ENCODE measurements at regions not wholly inside any gene's neighbourhood (a gene's known extent, or its start where the extent isn't known, plus 50 kb on each side); places are given as distances from the start of the nearest gene placed in this dataset.
A peak's percentile ranks its signal among the peaks of the same experiment; 100 is the strongest.

- dilution Hi-C loops (cut with HindIII; ENCODE audit: low sequenced_read_pairs, unreplicated experiment): no loop called here
- BruUV-seq (replicated peaks): no TSS peak
- in situ Hi-C loops (cut with MboI; ENCODE audit: low sequenced_read_pairs): no loop called here
These were observed 64.6 kb upstream of the ESX1 start for GRCh38 chrX:104319346-104319745.

More at GRCh38 chrX:104319346-104319745, 64.6 kb upstream of the ESX1 start:
- no peak overlapping the region for H2BK20ac ChIP-seq (ENCODE audit: low read depth, low read length)
- no peak overlapping the region for H3K14ac ChIP-seq (replicated peaks; ENCODE audit: low read depth, low read length)
- WGBS, 2 experiments (ENCODE audit: extremely low coverage in 2 of 2, insufficient read length in 1 of 2): 80% methylated on average over 1 of the region's 5 CpGs; no CpG with 5 or more reads in 1 of the 2 experiments
- no peak overlapping the region for H3K4ac ChIP-seq (ENCODE audit: low read depth, low read length)
- H3K23ac ChIP-seq (ENCODE audit: low read depth, low read length): no peak overlapping the region
- H4K20me1 ChIP-seq (ENCODE audit: insufficient read depth, low read length): no peaks in the 10 kb centered on the region
- no peak overlapping the region for H3K56ac ChIP-seq (ENCODE audit: extremely low read depth, insufficient read depth, low read length)
- ATAC-seq (ENCODE audit: low read depth) (no peak), DNase-seq (no peak)
- no peaks in the 10 kb centered on the region for H3K79me1 ChIP-seq (ENCODE audit: low read depth in 1 of 2, low read length in 2 of 2)
- intact Hi-C loops (cut with micrococcal nuclease): no loop called here
- H3K9me1 ChIP-seq (ENCODE audit: insufficient read depth, low read length): peaks cover 3% of the 10 kb centered on the region; the same call in 1 of the 2 replicates
- TF ChIP-seq BHLHE40 (IDR thresholded peaks at IDR 0.05; ENCODE audit: low read depth, low read length) (no peak), CEBPB (IDR thresholded peaks at IDR 0.05; ENCODE audit: low read depth, low read length) (peak; percentile 57)
- H3K27ac ChIP-seq (ENCODE audit: insufficient read depth, low read length): no peak overlapping the region
- peaks cover 2% of the 10 kb centered on the region; the same call in 1 of the 2 replicates for H3K4me1 ChIP-seq (ENCODE audit: control insufficient read depth, insufficient read depth, low read length)
- peaks cover 3% of the 10 kb centered on the region for H3K27me3 ChIP-seq (ENCODE audit: control insufficient read depth, insufficient read depth, low read length)
- no peak overlapping the region for H2BK120ac ChIP-seq (ENCODE audit: low read depth, low read length)
- no peaks in the 10 kb centered on the region for H3K36me3 ChIP-seq (ENCODE audit: control insufficient read depth, insufficient read depth, low read length)
- H3K9ac ChIP-seq (ENCODE audit: low read depth, low read length): no peak overlapping the region
- H2BK15ac ChIP-seq (ENCODE audit: low read depth, low read length): no peak overlapping the region
- H4K8ac ChIP-seq (ENCODE audit: low read depth in 2 of 2, low read length in 2 of 2): no peak overlapping the region
- CTCF ChIA-PET: no interaction called here
- no peak overlapping the region for H2BK5ac ChIP-seq (ENCODE audit: low read depth, low read length, poor library complexity, severe bottlenecking)
- POLR2A ChIA-PET (ENCODE audit: unreplicated experiment): no interaction called here
- H2AK5ac ChIP-seq (ENCODE audit: low read depth, low read length): no peak overlapping the region
- H3K9me3 ChIP-seq (ENCODE audit: control insufficient read depth, insufficient read depth, low read length): no peaks in the 10 kb centered on the region
- no peak overlapping the region for H3K4me2 ChIP-seq (ENCODE audit: low read depth, low read length)
- H2AFZ ChIP-seq (replicated peaks; ENCODE audit: low read length, poor library complexity): no peak overlapping the region
- H3K18ac ChIP-seq (ENCODE audit: low read depth, low read length): no peak overlapping the region
- H4K5ac ChIP-seq (ENCODE audit: low read depth, low read length): no peak overlapping the region
- H2AK9ac ChIP-seq (replicated peaks; ENCODE audit: low read depth, low read length, poor library complexity): no peak overlapping the region
- H4K91ac ChIP-seq (ENCODE audit: insufficient read depth, low read depth, low read length): no peak overlapping the region
- no peak overlapping the region for H3K4me3 ChIP-seq (ENCODE audit: insufficient read depth, low read depth, low read length)

Measured in IMR-90 (cell line).